CD4-positive, alpha-beta T cell treated with Interleukin-1 beta for 1 hour (primary cell): ENCODE measurements at regions not wholly inside any gene's neighbourhood (a gene's known extent, or its start where the extent isn't known, plus 50 kb on each side); places are given as distances from the start of the nearest gene placed in this dataset.

ENCODE experiments used
- DNase-seq, 2 donors: peaks; one replicate each; pipeline ENCODE4 v3.0.0-alpha.2; 2020 to 2022

- DNase-seq, result no peak
Observed at GRCh38 chr13:106625578-106625977, 57.6 kb upstream of the ARGLU1 start.

- no peak for DNase-seq
Observed at GRCh38 chr13:106623799-106624460, 56.0 kb upstream of the ARGLU1 start.

DNA sequence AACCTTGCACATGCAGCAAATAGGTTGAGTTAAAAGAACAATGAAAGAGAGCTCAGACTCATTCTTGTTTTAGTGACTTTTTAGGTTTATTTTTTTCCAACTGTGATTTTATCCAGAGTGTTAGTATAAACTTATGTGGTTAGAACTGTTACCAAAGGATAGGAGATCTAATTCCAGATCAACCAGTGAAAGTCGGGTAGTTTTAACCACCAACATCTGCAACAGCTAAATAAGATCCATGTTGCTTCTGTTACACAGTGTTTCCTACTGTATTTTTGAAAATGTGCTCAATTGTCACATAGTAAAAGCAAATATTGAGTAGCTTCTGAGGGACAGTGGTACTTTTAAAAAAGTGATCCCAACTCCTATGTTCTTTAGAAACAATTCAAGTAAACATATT lies 53.9 kb upstream of the ARGLU1 start:
- no peak for DNase-seq

DNA sequence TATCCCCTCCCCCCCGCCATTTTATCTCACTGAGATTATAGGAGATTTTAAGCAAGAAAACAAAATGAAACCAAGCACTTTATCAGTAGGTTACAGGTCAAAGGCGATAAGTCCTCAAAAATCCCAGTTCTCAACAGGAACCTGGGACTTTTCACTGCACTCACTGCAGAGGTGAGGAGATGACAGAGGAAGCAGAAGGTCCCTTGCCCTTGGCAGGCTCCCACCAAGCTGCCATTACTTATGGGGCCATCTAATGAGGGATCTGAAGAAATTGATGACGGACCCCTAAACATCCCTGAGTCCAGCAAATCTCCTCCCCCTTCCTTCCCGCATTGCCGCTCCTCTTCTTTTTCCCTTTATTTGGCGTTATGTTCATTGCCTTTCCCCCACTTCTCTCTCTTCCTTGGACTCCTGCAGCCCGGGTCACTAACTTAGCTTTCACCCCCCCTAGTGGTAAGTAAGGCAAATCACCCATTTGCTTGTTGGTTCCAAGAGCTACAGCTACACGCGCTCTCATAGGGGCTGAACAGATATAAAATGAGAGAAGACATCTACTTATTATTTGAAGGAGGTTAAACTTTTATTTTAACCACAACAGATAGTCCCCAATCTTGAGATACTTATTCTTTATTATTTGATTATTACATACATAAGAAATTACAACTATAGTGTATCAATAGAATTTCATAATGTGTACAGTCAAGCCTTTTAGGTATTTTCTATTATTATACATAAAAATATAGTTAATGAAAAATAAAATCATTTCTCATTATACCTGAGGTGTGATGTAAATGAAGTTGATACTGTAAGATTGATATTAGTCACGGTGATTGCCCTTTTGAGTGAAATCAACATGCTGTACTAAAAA lies 52.0 kb upstream of the ARGLU1 start:
- peak; percentile 17 to 46 for DNase-seq
